HG03066 (cell line): ENCODE measurements at regions not wholly inside any gene's neighbourhood (a gene's known extent, or its start where the extent isn't known, plus 50 kb on each side); places are given as distances from the start of the nearest gene placed in this dataset.

ENCODE experiments used
- ATAC-seq: cut with Tn5 transposase; IDR thresholded peaks from one replicate; pipeline ENCODE4 v1.9.1; 2021; ENCODE audit warnings: low read depth; ENCODE audit not compliant: unreplicated experiment

GRCh38 chr3:23663661-23664186 is 142.0 kb upstream of the UBE2E1 start:
- ATAC-seq: no peak

GRCh38 chr3:23664459-23664858 is 141.3 kb upstream of the UBE2E1 start:
- no peak for ATAC-seq

- ATAC-seq: no peak
Measured at GRCh38 chr3:23665741-23666140, 140.0 kb upstream of the UBE2E1 start.

GRCh38 chr3:23666818-23667217 is 138.9 kb upstream of the UBE2E1 start:
- no peak for ATAC-seq

- ATAC-seq: no peak
Measured at GRCh38 chr3:23667536-23668429, 138.0 kb upstream of the UBE2E1 start.

- ATAC-seq: no peak
Measured at GRCh38 chr3:23668430-23668904, 137.3 kb upstream of the UBE2E1 start.

- ATAC-seq: no peak
Measured at GRCh38 chr3:23669541-23670255, 136.1 kb upstream of the UBE2E1 start.

GRCh38 chr3:23671851-23672589 is 133.7 kb upstream of the UBE2E1 start:
- ATAC-seq: no peak

- no peak for ATAC-seq
Measured at GRCh38 chr3:23672628-23673027, 133.1 kb upstream of the UBE2E1 start.

GRCh38 chr3:23675010-23675409 is 130.7 kb upstream of the UBE2E1 start:
- ATAC-seq: no peak

GRCh38 chr3:23676093-23676492 is 129.7 kb upstream of the UBE2E1 start:
- ATAC-seq: no peak

- no peak for ATAC-seq
Measured at GRCh38 chr3:23682646-23683045, 123.1 kb upstream of the UBE2E1 start.

GRCh38 chr3:23685541-23686258 is 120.1 kb upstream of the UBE2E1 start:
- ATAC-seq: no peak

GRCh38 chr3:23686519-23686918 is 119.2 kb upstream of the UBE2E1 start:
- no peak for ATAC-seq

GRCh38 chr3:23691357-23691895 is 114.3 kb upstream of the UBE2E1 start:
- no peak for ATAC-seq

GRCh38 chr3:23696842-23697241 is 108.9 kb upstream of the UBE2E1 start:
- ATAC-seq: no peak

- ATAC-seq: no peak
Measured at GRCh38 chr3:23697416-23697815, 108.3 kb upstream of the UBE2E1 start.

- ATAC-seq: no peak
Measured at GRCh38 chr3:23698652-23699313, 107.0 kb upstream of the UBE2E1 start.

- ATAC-seq: no peak
Measured at GRCh38 chr3:23700616-23701015, 105.1 kb upstream of the UBE2E1 start.
